ENCODE measurements at regions not wholly inside any gene's neighbourhood (a gene's known extent, or its start where the extent isn't known, plus 50 kb on each side); places are given as distances from the start of the nearest gene placed in this dataset.

- POLR2A ChIA-PET, result no interaction called here
- CTCF ChIA-PET, result no interaction called here
- WGBS (ENCODE audit: missing lambda C conversion rate), result 19% methylated on average over 8 of the region's 8 CpGs
Observed at GRCh38 chr3:6807967-6808588, 52.8 kb upstream of the GRM7 start.

DNA sequence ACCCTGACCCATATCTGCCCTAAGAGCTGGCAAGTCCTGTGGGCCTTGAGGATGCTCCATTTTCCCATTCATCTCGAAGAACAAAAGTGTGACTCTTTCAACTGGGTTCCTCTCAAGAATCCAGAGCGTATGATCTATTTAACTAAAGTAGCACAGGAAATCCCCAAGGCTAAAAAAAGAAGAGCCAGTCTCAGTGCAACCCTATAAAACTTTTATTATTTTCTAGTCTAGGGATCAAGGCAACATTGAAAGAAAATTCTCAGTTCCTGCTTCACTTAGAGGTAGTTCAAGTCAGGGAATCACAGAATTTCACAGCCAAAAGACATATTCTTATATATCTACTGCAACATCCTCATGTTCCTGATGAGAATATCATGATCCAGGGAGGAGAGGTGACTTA is 51.6 kb upstream of the GRM7 start:
- Histone ChIP-seq H3K4me3 (no peak overlapping the region), H3K27ac (no peak overlapping the region), H3K4me1 (no peaks in the 10 kb centered on the region), H3K9me3 (no peaks in the 10 kb centered on the region), H3K4me2 (no peak overlapping the region)
- ATAC-seq (no peak), FAIRE-seq (no peak), DNase-seq (ENCODE audit: low read depth in 1 of 2, low spot score in 1 of 2) (no peak)
- CTCF ChIA-PET, result no interaction called here
- WGBS (ENCODE audit: missing lambda C conversion rate), result 7% methylated on average over 2 of the region's 2 CpGs
- POLR2A ChIA-PET, result no interaction called here
- TF ChIP-seq CEBPB (IDR thresholded peaks at IDR 0.05) (no peak), RARB (CRISPR knock-in tag; IDR thresholded peaks at IDR 0.05) (no peak), ATOH8 (CRISPR knock-in tag; IDR thresholded peaks at IDR 0.05; ENCODE audit: low read depth) (no peak), HEYL (CRISPR knock-in tag; IDR thresholded peaks at IDR 0.05) (no peak), NFE2L2 (conservative IDR thresholded peaks at IDR 0.05; ENCODE audit: low read length) (no peak), MAFK (IDR thresholded peaks at IDR 0.05; ENCODE audit: partially characterized antibody) (no peak), EHMT2 (IDR thresholded peaks at IDR 0.05; ENCODE audit: low read depth) (no peak), CBX2 (IDR thresholded peaks at IDR 0.05; ENCODE audit: borderline replicate concordance, low read depth) (no peak), SREBF2 (IDR thresholded peaks at IDR 0.05) (no peak), HDAC2 (IDR thresholded peaks at IDR 0.05) (no peak), ZC3H11A (IDR thresholded peaks at IDR 0.05) (no peak), HMGXB4 (CRISPR knock-in tag; IDR thresholded peaks at IDR 0.05; ENCODE audit: borderline replicate concordance) (no peak), CHD2 (IDR thresholded peaks at IDR 0.05; ENCODE audit: low read length, partially characterized antibody) (no peak), RAD21 (conservative IDR thresholded peaks at IDR 0.05 in 1 of 2, IDR thresholded peaks at IDR 0.05 in 1 of 2) (no peak), HOXB13 (CRISPR knock-in tag; IDR thresholded peaks at IDR 0.05; ENCODE audit: low read depth) (no peak)
- TF ChIP-seq, protein P1, sequence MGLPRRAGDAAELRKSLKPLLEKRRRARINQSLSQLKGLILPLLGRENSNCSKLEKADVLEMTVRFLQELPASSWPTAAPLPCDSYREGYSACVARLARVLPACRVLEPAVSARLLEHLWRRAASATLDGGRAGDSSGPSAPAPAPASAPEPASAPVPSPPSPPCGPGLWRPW (IDR thresholded peaks at IDR 0.05), result no peak
- TF ChIP-seq, protein P2, sequence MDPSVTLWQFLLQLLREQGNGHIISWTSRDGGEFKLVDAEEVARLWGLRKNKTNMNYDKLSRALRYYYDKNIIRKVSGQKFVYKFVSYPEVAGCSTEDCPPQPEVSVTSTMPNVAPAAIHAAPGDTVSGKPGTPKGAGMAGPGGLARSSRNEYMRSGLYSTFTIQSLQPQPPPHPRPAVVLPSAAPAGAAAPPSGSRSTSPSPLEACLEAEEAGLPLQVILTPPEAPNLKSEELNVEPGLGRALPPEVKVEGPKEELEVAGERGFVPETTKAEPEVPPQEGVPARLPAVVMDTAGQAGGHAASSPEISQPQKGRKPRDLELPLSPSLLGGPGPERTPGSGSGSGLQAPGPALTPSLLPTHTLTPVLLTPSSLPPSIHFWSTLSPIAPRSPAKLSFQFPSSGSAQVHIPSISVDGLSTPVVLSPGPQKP (IDR thresholded peaks at IDR 0.05; ENCODE audit: low read depth, low read length), result no peak

More at GRCh38 chr3:6807967-6808588, 52.8 kb upstream of the GRM7 start:
- no peak overlapping the region for H3K4me3 ChIP-seq
- no peak for ATAC-seq
- H3K27ac ChIP-seq, result no peak overlapping the region
- H3K9me3 ChIP-seq, result no peaks in the 10 kb centered on the region
- no peak for DNase-seq (ENCODE audit: low read depth in 1 of 2, low spot score in 1 of 2)
- no peak for TF ChIP-seq SMC3 (IDR thresholded peaks at IDR 0.05)
- TF ChIP-seq, protein P1 (IDR thresholded peaks at IDR 0.05), result no peak
- TF ChIP-seq PHF8 (IDR thresholded peaks at IDR 0.05; ENCODE audit: borderline replicate concordance, low read depth), result no peak
- no peak for FAIRE-seq
- H3K4me2 ChIP-seq, result no peak overlapping the region
- H3K4me1 ChIP-seq, result no peaks in the 10 kb centered on the region

All from A549 (cell line).